ENCODE measurements at regions not wholly inside any gene's neighbourhood (a gene's known extent, or its start where the extent isn't known, plus 50 kb on each side); places are given as distances from the start of the nearest gene placed in this dataset.

DNA sequence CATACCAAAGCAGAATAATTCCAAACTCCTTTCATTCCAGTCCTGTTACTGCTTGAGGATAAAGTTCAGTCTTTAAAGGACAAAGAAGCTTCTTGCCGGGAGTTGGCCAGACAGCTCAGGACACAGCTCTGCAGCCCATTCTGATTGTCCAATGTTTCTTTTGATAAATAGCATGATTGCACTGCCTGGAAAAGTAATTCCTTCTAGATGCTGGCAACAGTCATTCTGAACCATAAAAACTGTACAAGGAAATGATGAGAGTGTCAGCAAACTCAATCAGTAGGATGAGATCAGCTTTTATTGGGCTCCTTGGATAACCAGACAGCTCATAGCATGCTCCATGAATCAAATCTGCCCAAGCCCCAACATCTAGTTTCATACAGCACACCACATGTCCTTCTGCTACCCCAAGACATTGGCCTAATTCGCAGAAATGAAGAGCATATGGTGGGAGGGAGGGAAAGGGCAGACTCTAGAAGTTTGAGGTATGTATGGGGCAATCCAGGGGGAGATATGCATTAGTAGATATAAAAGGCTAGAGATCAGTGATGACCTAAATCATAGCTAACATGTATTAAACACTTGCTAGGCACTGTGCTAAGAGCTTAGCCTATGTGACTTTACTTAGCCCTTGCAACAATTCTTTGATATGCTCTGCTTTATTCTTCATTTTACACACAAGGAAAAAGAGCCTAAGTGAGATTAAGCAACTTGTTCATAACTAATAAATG, 219.9 kb upstream of the NREP start:
- TF ChIP-seq GATA2 (IDR thresholded peaks at IDR 0.05; ENCODE audit: low read depth, low read length) (no peak), GATA3 (IDR thresholded peaks at IDR 0.05; ENCODE audit: low read depth, low read length) (no peak)

DNA sequence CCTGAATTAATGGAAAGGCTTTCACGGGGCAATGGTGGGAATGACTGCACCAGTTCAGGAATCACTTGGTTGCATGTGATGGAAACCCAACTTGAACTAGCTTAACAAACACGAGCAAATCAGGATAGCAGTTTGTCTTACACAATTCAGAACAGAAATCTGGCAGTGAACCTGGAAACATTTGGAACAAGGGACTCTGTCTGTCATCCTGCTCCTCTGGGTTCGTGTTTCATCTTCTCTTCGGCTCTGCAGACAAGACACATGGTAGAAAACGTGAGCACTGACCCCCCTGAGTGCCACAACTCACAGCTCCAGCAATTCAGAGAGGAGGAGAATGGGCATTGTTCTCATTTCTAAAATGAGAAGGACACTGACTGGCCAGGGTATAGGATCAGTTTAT, 218.1 kb upstream of the NREP start:
- no peak for TF ChIP-seq GATA2 (IDR thresholded peaks at IDR 0.05; ENCODE audit: low read depth, low read length)
- TF ChIP-seq GATA3 (IDR thresholded peaks at IDR 0.05; ENCODE audit: low read depth, low read length), result no peak

DNA sequence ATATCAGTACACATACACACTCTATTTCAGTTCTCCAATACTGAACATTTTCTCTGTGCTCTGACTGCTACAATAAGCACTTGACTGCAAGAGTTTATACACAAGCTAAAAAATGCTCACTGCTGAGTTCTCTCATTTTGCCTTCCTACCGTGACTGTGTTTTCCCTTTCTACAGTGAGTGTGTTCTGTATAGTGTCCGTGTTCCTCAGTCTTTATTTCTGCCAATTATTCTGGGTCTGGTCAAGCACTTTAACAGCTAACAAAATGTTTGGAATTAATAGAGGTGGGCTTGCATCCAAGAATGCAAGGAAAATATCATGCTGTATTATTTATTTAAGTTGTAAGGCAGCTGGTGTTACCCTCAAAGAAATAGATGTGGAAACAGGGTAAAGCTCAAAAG, 217.0 kb upstream of the NREP start:
- TF ChIP-seq GATA3 (IDR thresholded peaks at IDR 0.05; ENCODE audit: low read depth, low read length) (no peak), GATA2 (IDR thresholded peaks at IDR 0.05; ENCODE audit: low read depth, low read length) (no peak)

- TF ChIP-seq GATA2 (IDR thresholded peaks at IDR 0.05; ENCODE audit: low read depth, low read length) (no peak), GATA3 (IDR thresholded peaks at IDR 0.05; ENCODE audit: low read depth, low read length) (no peak)
These were observed 215.6 kb upstream of the NREP start for GRCh38 chr5:111972548-111972947.

- no peak for TF ChIP-seq GATA3 (IDR thresholded peaks at IDR 0.05; ENCODE audit: low read depth, low read length)
- no peak for TF ChIP-seq GATA2 (IDR thresholded peaks at IDR 0.05; ENCODE audit: low read depth, low read length)
These were observed 215.1 kb upstream of the NREP start for GRCh38 chr5:111972080-111972479.

DNA sequence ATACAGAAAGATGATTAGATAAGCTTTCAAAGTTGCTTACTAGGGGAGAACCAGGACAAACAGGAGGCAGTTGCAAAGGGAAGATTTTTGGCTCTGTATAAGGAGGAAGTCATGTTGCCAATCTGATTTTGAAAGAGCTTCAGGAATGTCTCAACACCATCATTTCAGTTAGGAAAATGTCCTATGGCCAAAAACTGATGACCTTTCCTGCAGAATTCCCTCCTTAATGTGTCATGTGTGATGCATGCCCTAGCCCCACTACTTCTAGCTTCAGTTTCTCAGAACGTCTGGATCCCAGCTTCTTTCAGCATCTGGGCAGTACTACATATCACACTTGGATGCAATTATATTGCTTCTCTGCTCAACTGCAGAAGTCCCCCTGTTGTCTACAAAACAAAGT, 211.5 kb upstream of the NREP start:
- TF ChIP-seq GATA2 (IDR thresholded peaks at IDR 0.05; ENCODE audit: low read depth, low read length) (no peak), GATA3 (IDR thresholded peaks at IDR 0.05; ENCODE audit: low read depth, low read length) (no peak)

DNA sequence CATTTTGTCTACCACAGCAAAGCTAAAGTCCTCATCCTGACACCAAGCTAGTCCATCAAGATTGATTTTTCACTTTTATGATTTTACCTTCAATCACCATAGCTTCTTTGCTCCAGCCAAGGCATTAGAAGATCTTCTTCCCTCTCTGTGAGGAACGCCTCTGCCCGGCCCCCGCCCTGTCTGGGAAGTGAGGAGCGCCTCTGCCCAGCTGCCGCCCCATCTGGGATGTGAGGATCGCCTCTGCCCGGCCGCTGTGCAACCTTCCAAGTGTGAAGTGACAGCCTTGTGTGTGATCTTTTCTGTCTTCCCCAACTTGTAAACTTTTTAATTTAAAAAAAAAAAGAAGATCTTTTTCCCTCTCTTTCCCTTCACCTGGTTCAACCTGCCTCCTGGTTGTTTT, 210.5 kb upstream of the NREP start:
- TF ChIP-seq GATA3 (IDR thresholded peaks at IDR 0.05; ENCODE audit: low read depth, low read length) (no peak), GATA2 (IDR thresholded peaks at IDR 0.05; ENCODE audit: low read depth, low read length) (no peak)

DNA sequence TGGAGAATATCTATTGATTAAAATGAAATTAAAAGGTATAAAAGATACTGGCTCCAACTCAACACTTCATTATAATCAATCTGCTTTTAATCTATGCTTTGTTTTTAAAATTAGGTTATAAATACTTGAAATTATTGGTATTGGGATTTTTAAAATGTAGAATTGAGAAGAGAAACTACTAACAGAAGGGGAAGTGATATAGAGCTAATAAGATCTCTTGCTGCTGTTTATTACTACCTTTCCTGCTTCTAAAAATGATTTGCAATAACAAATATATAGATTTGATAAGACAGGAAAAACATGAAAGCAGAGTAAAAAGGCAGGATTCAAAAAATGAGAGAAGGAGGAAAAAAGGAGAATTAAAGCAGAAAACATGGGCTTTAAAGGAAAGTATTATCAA, 209.3 kb upstream of the NREP start:
- no peak for TF ChIP-seq GATA3 (IDR thresholded peaks at IDR 0.05; ENCODE audit: low read depth, low read length)
- TF ChIP-seq GATA2 (IDR thresholded peaks at IDR 0.05; ENCODE audit: low read depth, low read length), result no peak

- no peak for TF ChIP-seq GATA2 (IDR thresholded peaks at IDR 0.05; ENCODE audit: low read depth, low read length)
These were observed 206.6 kb upstream of the NREP start for GRCh38 chr5:111963555-111963954.

DNA sequence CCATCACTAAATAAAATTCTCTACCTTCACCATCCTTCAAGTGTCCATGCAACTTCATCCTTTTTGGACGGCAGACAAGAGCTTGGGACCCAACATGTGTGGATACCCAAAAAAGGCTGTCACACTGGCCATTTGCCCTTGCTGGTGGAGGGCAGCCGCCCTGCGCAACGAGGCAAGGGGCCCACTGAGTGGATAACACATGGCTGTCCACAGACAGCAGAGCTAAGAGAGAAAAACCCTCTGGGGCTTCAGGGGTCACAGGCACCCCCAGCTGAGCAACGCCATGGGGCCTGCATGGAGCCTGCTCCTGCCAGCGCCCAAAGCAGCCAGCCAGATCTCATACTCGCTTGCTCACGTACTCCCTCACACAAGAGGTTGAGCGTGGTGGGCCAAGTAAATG, 205.9 kb upstream of the NREP start:
- TF ChIP-seq GATA3 (IDR thresholded peaks at IDR 0.05; ENCODE audit: low read depth, low read length), result no peak
- no peak for TF ChIP-seq GATA2 (IDR thresholded peaks at IDR 0.05; ENCODE audit: low read depth, low read length)

DNA sequence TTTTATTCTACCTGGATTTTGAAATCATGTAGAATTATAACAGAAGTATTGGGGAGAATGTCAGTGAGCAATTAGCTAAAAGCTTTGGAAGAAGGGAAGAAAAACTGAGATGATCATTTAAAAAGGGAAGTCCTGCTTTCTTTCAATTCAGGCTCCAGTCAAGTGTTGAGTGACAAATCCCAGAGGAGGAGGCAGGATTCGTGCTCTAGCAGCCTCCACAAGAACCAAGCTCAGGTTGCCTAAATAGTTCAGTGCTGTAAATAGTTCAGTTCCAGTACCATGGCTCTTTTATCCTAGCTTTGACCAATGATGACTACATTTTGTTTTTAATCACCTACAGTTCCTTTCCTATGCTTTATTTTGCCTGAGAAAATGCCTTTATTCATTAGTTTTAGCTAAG, 204.9 kb upstream of the NREP start:
- TF ChIP-seq GATA2 (IDR thresholded peaks at IDR 0.05; ENCODE audit: low read depth, low read length), result no peak
- TF ChIP-seq GATA3 (IDR thresholded peaks at IDR 0.05; ENCODE audit: low read depth, low read length), result no peak

DNA sequence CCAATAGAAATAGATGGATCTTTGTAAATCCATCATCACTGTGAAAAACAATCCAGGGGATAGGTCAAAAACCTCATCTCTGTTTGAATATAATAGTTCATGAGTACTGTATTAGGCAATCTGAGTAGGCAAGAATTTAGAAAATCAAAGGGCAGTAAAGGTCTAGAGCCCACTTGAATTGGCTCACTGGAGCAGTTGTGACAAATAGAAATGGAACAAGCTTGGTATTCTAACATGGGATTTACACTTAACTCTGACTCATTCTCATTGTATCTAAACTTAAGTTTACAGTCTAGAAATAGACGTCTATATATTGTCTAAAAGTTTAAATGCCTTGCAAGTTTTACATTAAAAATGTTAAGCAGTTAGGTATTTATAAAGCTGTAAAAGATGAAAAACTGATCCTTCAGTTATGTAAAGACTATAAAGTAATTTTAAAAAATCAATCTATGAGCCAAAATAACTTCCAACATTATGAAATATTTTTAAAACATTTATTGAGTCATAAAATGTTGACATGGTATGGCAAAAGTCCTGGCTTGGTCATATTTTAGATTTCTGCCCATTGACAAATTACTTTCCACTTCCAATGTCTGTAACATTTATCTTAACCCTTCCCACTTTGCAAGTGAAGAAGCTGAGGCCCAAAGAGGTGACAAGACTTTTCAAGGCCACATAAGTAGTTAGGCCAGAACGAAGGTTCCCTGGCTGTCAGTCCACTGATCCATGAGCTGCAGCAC, 203.7 kb upstream of the NREP start:
- TF ChIP-seq GATA3 (IDR thresholded peaks at IDR 0.05; ENCODE audit: low read depth, low read length) (no peak), GATA2 (IDR thresholded peaks at IDR 0.05; ENCODE audit: low read depth, low read length) (no peak)

DNA sequence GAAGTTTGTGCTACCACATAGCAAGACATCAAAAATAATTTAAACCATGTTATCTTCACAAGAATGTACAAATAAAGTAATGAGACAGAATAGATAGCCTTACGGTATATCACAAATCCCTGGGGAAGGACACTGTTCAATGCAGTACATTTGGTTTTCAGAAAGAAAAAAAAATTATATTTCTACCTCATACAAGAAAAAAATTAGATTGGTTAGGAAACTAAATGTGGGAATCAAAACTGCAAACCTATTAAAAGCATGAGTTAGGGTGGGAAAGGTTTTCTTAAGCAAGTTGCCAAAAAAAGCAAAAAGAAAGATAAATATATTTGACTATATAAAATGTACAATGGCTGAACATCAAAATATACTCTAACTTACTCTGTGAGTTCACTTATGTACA, 201.9 kb upstream of the NREP start:
- TF ChIP-seq GATA3 (IDR thresholded peaks at IDR 0.05; ENCODE audit: low read depth, low read length) (no peak), GATA2 (IDR thresholded peaks at IDR 0.05; ENCODE audit: low read depth, low read length) (no peak)

GRCh38 chr5:111954516-111955395, 197.8 kb upstream of the NREP start:
- TF ChIP-seq GATA3 (IDR thresholded peaks at IDR 0.05; ENCODE audit: low read depth, low read length), result no peak
- TF ChIP-seq GATA2 (IDR thresholded peaks at IDR 0.05; ENCODE audit: low read depth, low read length), result no peak

All from SH-SY5Y (cell line).